ENCODE measurements at regions not wholly inside any gene's neighbourhood (a gene's known extent, or its start where the extent isn't known, plus 50 kb on each side); places are given as distances from the start of the nearest gene placed in this dataset.

- FAIRE-seq (no peak), ATAC-seq (no peak), DNase-seq (ENCODE audit: extremely low read depth in 1 of 4, low spot score in 3 of 4) (no peak)
- H3K9me1 ChIP-seq (ENCODE audit: control insufficient read depth, insufficient read depth, low read length), result no peaks in the 10 kb centered on the region
- peaks cover 0 to 9% of the 10 kb centered on the region in 2 experiments; a peak in 2 of 5 replicates for H3K27me3 ChIP-seq (ENCODE audit: control insufficient read depth in 2 of 2, insufficient read depth in 2 of 2, low read length in 2 of 2)
- POLR2A ChIA-PET, result interaction anchor here (0.6 to 1.3 kb wide), 3 partner anchors 11 to 412 kb away, joined by 3 read pairs; no protein-coding TSS in a partner anchor
- intact Hi-C loops (cut with micrococcal nuclease), result loop anchor here (5.0 kb wide), 1 partner anchor 231 kb away; no protein-coding TSS in a partner anchor
- H2AFZ ChIP-seq (ENCODE audit: low read depth, low read length), result no peak overlapping the region
- no peaks in the 10 kb centered on the region for H3K79me2 ChIP-seq (ENCODE audit: control insufficient read depth, insufficient read depth, low read length)
- no peak overlapping the region for H3K9ac ChIP-seq (ENCODE audit: insufficient read depth in 1 of 2, low read depth in 2 of 2, low read length in 2 of 2)
- no peak overlapping the region for H3K4me2 ChIP-seq (ENCODE audit: insufficient read depth, low read length)
- no peak overlapping the region for H3K27ac ChIP-seq (ENCODE audit: extremely low read depth, low read depth, low read length)
- no peaks in the 10 kb centered on the region for H4K20me1 ChIP-seq (replicated peaks; ENCODE audit: control insufficient read depth, insufficient read depth, low read length)
- in situ Hi-C loops (cut with MboI), result loop anchor here (5.0 kb wide), 1 partner anchor 371 kb away; no protein-coding TSS in a partner anchor
- 13% methylated on average over 1 of the region's 6 CpGs for WGBS (ENCODE audit: insufficient coverage, low coverage, missing lambda C conversion rate)
- peaks cover 0 to 7% of the 10 kb centered on the region in 2 experiments; a peak in 2 of 5 replicates for H3K4me1 ChIP-seq (replicated peaks in 1 of 2; ENCODE audit: control insufficient read depth in 2 of 2, insufficient read depth in 2 of 2, low read length in 2 of 2)
- no peak overlapping the region for H3K4me3 ChIP-seq
- CTCF ChIA-PET (ENCODE audit: low intra/inter-chr PET ratio), result interaction anchor here (0.6 to 4.2 kb wide), 4 partner anchors 375 to 1000 kb away, joined by 3 to 37 read pairs (median 18); no protein-coding TSS in a partner anchor
- no TSS peak for BruUV-seq (replicated peaks)
- H3K9me3 ChIP-seq (replicated peaks; ENCODE audit: control insufficient read depth, insufficient read depth, low read depth, low read length), result no peaks in the 10 kb centered on the region; the same call in 1 of the 2 replicates
- TF ChIP-seq MTF1 (CRISPR knock-in tag; IDR thresholded peaks at IDR 0.05; ENCODE audit: borderline replicate concordance) (no peak), DACH1 (IDR thresholded peaks at IDR 0.05; ENCODE audit: partially characterized antibody) (no peak), FOS (IDR thresholded peaks at IDR 0.05; ENCODE audit: extremely low read depth, insufficient read length) (no peak), JUN (IDR thresholded peaks at IDR 0.05; ENCODE audit: borderline replicate concordance, low read depth, low read length) (no peak), JUN (CRISPR knock-in tag; IDR thresholded peaks at IDR 0.05; ENCODE audit: borderline replicate concordance) (no peak), YY1 (IDR thresholded peaks at IDR 0.05; ENCODE audit: borderline replicate concordance in 1 of 3, control insufficient read depth in 1 of 3, extremely low read depth in 1 of 3, insufficient read depth in 3 of 3, insufficient read length in 1 of 3, insufficient replicate concordance in 2 of 3, low read depth in 1 of 3, low read length in 2 of 3) (no peak), RUNX1 (IDR thresholded peaks at IDR 0.05; ENCODE audit: low read depth) (no peak), KAT2B (IDR thresholded peaks at IDR 0.05; ENCODE audit: low read depth, low read length) (no peak), ZBTB34 (CRISPR knock-in tag; IDR thresholded peaks at IDR 0.05) (no peak)
- no peaks in the 10 kb centered on the region for H3K36me3 ChIP-seq (ENCODE audit: control insufficient read depth, insufficient read depth, low read length)
Measured at GRCh38 chr13:27358420-27358819, 66.0 kb upstream of the GTF3A start.
